Fibroblast of lung (primary cell): ENCODE measurements at regions not wholly inside any gene's neighbourhood (a gene's known extent, or its start where the extent isn't known, plus 50 kb on each side); places are given as distances from the start of the nearest gene placed in this dataset.

Experiments used
- CTCF ChIP-seq, 2 donors: IDR thresholded peaks in 1 of 2; conservative IDR thresholded peaks in 1 of 2; 1 replicate in 1 of 2; 2 replicates in 1 of 2; pipeline ENCODE4 v1.5.1; 2011 to 2012; ENCODE audit warnings: low read length in 2 of 2, control low read depth in 1 of 2, inconsistent platforms in 1 of 2, low read depth in 1 of 2, mild to moderate bottlenecking in 1 of 2
- EZH2 ChIP-seq: IDR thresholded peaks from 2 replicates; pipeline ENCODE4 v1.5.1; 2012; ENCODE audit warnings: low read length, control low read depth, mild to moderate bottlenecking; ENCODE audit errors: missing control alignments

GRCh38 chr13:91167706-91168385 lies 179.6 kb upstream of the MIR17HG start:
- TF ChIP-seq EZH2: no peak
- TF ChIP-seq CTCF (conservative IDR thresholded peaks at IDR 0.05 in 1 of 2, IDR thresholded peaks at IDR 0.05 in 1 of 2; ENCODE audit: low read depth in 1 of 2, low read length in 2 of 2): no peak
